Tibial nerve (tissue), 4 donors: ENCODE measurements at regions not wholly inside any gene's neighbourhood (a gene's known extent, or its start where the extent isn't known, plus 50 kb on each side); places are given as distances from the start of the nearest gene placed in this dataset.

ENCODE experiments used
- DNase-seq, 2 donors: peaks; one replicate each; pipeline ENCODE4 v3.0.0-alpha.2; 2019; ENCODE audit warnings: low spot score in 2 of 2
- H3K27ac ChIP-seq, 4 donors: fragments of 200-600 bp; sonication (generic) in 3 of 4; one replicate each; pipeline ENCODE4 v1.5.1; 2017 to 2019; ENCODE audit warnings: mild to moderate bottlenecking in 1 of 4
- H3K27me3 ChIP-seq, 2 donors: fragments of 200-600 bp; sonication (generic) in 1 of 2; one replicate each; pipeline versions ENCODE4 v1.5.1 to v1.6.0; 2017 to 2019
- H3K36me3 ChIP-seq, 3 donors: fragments of 200-600 bp; sonication (generic); one replicate each; pipeline ENCODE4 v1.5.1; 2018 to 2019
- H3K4me1 ChIP-seq, 4 donors: fragments of 200-600 bp; sonication (generic) in 3 of 4; one replicate each; pipeline ENCODE4 v1.5.1; 2017 to 2019
- H3K4me3 ChIP-seq, 4 donors: fragments of 200-600 bp; sonication (generic) in 3 of 4; one replicate each; pipeline ENCODE4 v1.5.1; 2017 to 2019; ENCODE audit warnings: mild to moderate bottlenecking in 1 of 4, moderate library complexity in 1 of 4
- H3K9me3 ChIP-seq, 4 donors: fragments of 200-600 bp; sonication (generic) in 3 of 4; one replicate each; pipeline ENCODE4 v1.5.1; 2017 to 2019
- EP300 ChIP-seq, 2 donors: sonication (generic); formaldehyde crosslinking; IDR thresholded peaks; one replicate each; pipeline ENCODE4 v1.6.1; 2017; ENCODE audit warnings: antibody characterized with exemption in 2 of 2, mild to moderate bottlenecking in 1 of 2
- POLR2A ChIP-seq, 2 donors: fragments of 450-650 bp; IDR thresholded peaks; one replicate each; pipeline ENCODE4 v1.6.1; 2017; ENCODE audit warnings: antibody characterized with exemption in 2 of 2, mild to moderate bottlenecking in 2 of 2, moderate library complexity in 2 of 2
- WGBS, 2 donors: methylation state at CpG; one replicate each; pipeline ENCODE4 v1.1.5; 2018; 5-methylcytosine and 5-hydroxymethylcytosine counted together
- TF ChIP-seq, protein P1 (sequence below), 5 experiments: fragments of 200-600 bp in 3 of 5; fragments of 450-650 bp in 2 of 5; sonication (generic) in 3 of 5; IDR thresholded peaks; one replicate each; pipeline ENCODE4 v1.5.1; 2016 to 2019; ENCODE audit warnings: antibody characterized with exemption in 5 of 5, mild to moderate bottlenecking in 3 of 5, moderate library complexity in 2 of 5

DNA sequence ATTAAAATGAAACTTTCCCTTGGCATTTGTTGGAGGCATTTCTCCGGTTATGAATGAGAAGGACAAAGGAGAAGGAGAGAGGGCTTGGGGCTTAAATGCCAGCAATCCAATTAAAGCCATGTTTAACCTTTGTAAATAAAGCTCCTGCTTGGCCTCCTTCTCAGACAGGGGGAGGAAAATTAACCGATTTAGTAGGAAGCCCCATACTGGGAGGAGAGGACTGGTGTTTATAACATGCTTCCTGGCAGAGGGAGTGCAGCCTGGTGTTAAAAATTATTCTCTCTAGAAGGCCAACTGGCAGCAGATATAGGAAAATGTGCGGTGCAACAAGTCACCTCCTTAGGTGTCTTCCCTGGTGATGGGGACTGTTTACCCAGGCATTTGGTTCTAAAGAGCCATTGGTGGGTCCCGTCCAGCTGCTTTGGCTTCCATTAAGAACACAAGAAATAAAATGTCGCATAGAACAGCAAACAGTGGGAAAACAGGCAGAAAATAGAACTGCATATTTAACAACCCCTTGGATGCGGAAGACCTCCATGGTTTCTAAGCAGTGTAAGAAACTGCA lies 846.5 kb downstream of the TYW1 start:
- Histone ChIP-seq H3K4me3 (no peak overlapping the region), H3K27me3 (no peaks in the 10 kb centered on the region), H3K9me3 (peaks cover 0 to 25% (median 0%) of the 10 kb centered on the region in 4 donors), H3K4me1 (no peaks in the 10 kb centered on the region), H3K36me3 (no peaks in the 10 kb centered on the region), H3K27ac (no peak overlapping the region)
- DNase-seq, result no peak
- TF ChIP-seq EP300 (IDR thresholded peaks at IDR 0.05), result no peak
- TF ChIP-seq POLR2A (IDR thresholded peaks at IDR 0.05), result no peak
- TF ChIP-seq, protein P1, sequence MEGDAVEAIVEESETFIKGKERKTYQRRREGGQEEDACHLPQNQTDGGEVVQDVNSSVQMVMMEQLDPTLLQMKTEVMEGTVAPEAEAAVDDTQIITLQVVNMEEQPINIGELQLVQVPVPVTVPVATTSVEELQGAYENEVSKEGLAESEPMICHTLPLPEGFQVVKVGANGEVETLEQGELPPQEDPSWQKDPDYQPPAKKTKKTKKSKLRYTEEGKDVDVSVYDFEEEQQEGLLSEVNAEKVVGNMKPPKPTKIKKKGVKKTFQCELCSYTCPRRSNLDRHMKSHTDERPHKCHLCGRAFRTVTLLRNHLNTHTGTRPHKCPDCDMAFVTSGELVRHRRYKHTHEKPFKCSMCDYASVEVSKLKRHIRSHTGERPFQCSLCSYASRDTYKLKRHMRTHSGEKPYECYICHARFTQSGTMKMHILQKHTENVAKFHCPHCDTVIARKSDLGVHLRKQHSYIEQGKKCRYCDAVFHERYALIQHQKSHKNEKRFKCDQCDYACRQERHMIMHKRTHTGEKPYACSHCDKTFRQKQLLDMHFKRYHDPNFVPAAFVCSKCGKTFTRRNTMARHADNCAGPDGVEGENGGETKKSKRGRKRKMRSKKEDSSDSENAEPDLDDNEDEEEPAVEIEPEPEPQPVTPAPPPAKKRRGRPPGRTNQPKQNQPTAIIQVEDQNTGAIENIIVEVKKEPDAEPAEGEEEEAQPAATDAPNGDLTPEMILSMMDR (IDR thresholded peaks at IDR 0.05), result no peak
- WGBS, 2 donors, result 60% methylated on average over 6 of the region's 6 CpGs

DNA sequence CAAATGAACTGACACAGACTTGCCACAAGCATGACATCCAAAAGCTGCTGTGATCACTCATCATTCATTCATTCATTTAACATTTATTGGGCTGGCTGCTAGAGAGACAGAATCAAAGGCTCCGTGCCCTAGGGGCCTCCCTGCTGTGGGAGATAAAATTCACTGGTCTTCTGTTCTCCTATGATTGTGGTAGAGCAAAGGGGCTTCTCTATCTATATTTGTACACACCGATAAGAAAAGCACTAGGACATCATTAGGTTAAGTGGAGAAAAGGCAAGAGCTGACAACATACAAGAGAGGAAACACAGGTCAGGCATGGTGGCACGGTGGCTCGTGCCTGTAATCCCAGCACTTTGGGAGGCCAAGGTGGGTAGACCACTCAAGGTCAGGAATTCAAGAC lies 847.0 kb downstream of the TYW1 start:
- Histone ChIP-seq H3K4me3 (no peak overlapping the region), H3K4me1 (no peaks in the 10 kb centered on the region), H3K9me3 (peaks cover 0 to 25% (median 0%) of the 10 kb centered on the region in 4 donors), H3K27me3 (no peaks in the 10 kb centered on the region), H3K36me3 (no peaks in the 10 kb centered on the region), H3K27ac (no peak overlapping the region)
- 54 to 69% methylated on average over 4 of the region's 4 CpGs for WGBS, 2 donors
- DNase-seq, result no peak
- TF ChIP-seq, protein P1 (IDR thresholded peaks at IDR 0.05), result no peak
- TF ChIP-seq POLR2A (IDR thresholded peaks at IDR 0.05), result no peak
- TF ChIP-seq EP300 (IDR thresholded peaks at IDR 0.05), result no peak

DNA sequence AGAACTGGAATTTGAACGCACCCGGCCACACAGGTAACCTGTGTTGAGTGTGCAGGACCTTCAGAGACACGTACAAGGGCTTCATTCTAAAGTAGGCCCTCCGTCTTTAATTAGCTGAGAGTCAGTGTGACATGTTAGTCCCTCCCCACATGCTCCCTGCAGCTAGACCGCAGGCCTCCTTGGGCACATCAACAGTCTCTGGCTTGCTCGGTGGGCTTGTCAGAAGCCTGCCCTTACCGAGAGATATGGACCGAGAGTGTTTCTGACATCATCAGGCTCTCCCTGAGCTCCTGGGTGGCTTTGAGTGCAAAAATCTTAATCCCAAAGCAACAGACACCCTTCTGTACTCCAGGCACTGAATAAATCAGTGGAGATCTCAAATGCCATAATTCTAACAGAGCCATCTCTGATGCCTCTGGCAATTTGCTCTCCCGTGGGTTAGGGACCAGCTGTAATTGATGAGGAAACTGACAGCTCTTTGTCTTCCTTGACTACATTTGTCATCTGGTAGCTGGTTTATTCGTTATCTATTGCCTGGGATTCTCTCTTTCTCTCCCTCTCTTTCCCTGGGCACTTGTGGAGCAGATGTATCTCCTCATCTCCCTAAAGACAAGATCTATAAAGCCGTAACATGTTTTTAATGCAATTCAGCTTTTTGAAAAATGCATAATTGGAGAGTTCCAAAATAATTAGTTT lies 850.6 kb downstream of the TYW1 start:
- Histone ChIP-seq H3K4me1 (no peaks in the 10 kb centered on the region), H3K36me3 (no peaks in the 10 kb centered on the region), H3K9me3 (peaks cover 0 to under 1% (median 0%) of the 10 kb centered on the region in 4 donors), H3K4me3 (no peak overlapping the region), H3K27me3 (no peaks in the 10 kb centered on the region), H3K27ac (no peak overlapping the region)
- no peak for DNase-seq
- TF ChIP-seq POLR2A (IDR thresholded peaks at IDR 0.05), result no peak
- TF ChIP-seq, protein P1 (IDR thresholded peaks at IDR 0.05), result no peak
- no peak for TF ChIP-seq EP300 (IDR thresholded peaks at IDR 0.05)
- 62 to 72% methylated on average over 8 to 11 of the region's 11 CpGs for WGBS, 2 donors

DNA sequence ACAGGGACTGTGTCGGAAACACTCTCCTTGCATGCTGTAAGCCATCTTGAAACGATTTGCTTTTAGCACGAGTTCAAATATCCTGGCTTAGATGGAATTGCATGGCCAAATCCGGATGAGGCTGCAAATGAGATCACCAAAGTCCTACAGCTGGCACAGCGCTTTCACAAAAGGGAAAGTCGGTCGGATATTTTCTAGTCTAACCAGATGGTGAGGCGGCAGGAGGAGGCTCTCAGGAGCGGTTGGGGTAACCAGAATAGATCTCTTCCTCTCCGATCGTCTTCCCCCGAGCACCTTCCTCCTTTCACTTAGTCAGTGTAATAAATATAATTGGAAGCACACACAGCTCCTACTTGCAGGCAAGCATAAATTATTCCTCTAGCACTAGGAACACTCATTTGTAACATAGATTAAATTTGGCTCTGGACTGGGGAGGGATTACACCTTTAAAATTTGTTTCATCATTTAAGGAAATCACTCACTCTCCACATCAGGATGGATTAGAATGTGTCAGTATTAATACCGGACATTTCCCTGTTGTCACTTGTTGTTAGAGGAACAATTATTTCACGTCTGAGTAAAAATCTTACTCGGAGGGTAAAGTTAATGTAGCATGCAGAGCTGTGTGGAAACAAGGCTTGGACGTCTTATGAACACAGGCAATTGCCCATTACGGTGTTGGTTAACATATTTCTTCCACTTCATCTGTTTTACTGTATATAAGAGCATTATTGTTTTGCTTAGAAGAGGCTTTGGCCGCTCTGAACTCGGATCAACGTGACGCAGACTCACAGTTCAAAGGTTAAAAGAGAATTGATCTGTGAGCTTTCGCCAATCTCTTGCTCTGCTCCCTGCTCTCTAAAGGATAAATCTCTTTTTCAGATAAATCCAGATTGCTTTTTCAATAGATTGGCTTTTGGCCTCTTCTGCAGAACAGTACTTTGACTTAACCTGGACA lies 857.9 kb downstream of the TYW1 start:
- TF ChIP-seq EP300 (IDR thresholded peaks at IDR 0.05) (no peak), POLR2A (IDR thresholded peaks at IDR 0.05) (no peak)
- TF ChIP-seq, protein P1 (IDR thresholded peaks at IDR 0.05), result no peak
- Histone ChIP-seq H3K9me3 (no peaks in the 10 kb centered on the region), H3K4me3 (no peak overlapping the region), H3K27me3 (no peaks in the 10 kb centered on the region), H3K36me3 (no peaks in the 10 kb centered on the region), H3K27ac (no peak overlapping the region), H3K4me1 (no peaks in the 10 kb centered on the region)
- no peak for DNase-seq
- 36 to 44% methylated on average over 22 of the region's 22 CpGs for WGBS, 2 donors
